Neural cell (in vitro differentiated cells): ENCODE measurements at regions not wholly inside any gene's neighbourhood (a gene's known extent, or its start where the extent isn't known, plus 50 kb on each side); places are given as distances from the start of the nearest gene placed in this dataset.

ENCODE experiments used
- H2AFZ ChIP-seq: fragments of 200-600, 300-800 bp; sonication (generic), shearing (Covaris generic); 2 replicates; pipeline ENCODE4 v1.6.0; 2014; ENCODE audit warnings: low read depth, mild to moderate bottlenecking, antibody characterized with exemption, low read length, moderate library complexity
- H3F3A ChIP-seq: fragments of 200-600 bp; shearing (Covaris generic); 2 replicates; pipeline ENCODE4 v1.6.1; 2016; ENCODE audit warnings: mild to moderate bottlenecking, moderate library complexity, mixed read lengths, antibody characterized with exemption, low read length; ENCODE audit not compliant: insufficient read depth, poor library complexity, severe bottlenecking
- H3K27ac ChIP-seq: fragments of 200-600, 300-800 bp; sonication (generic), shearing (Covaris generic); 2 replicates; pipeline ENCODE4 v1.5.1; 2014; ENCODE audit warnings: mild to moderate bottlenecking, low read length, moderate library complexity
- H3K27me3 ChIP-seq: fragments of 300-800, 200-600 bp; sonication (generic), shearing (Covaris generic); 2 replicates; pipeline ENCODE4 v1.6.0; 2014; ENCODE audit warnings: mild to moderate bottlenecking, low read depth, low read length, moderate library complexity; ENCODE audit not compliant: insufficient read depth
- H3K36me3 ChIP-seq: fragments of 300-800, 200-600 bp; sonication (generic), shearing (Covaris generic); 2 replicates; pipeline ENCODE4 v1.5.1; 2014; ENCODE audit warnings: mild to moderate bottlenecking, antibody characterized with exemption, low read length, moderate library complexity; ENCODE audit not compliant: insufficient read depth
- H3K4me2 ChIP-seq: fragments of 300-800, 200-600 bp; sonication (generic), shearing (Covaris generic); 2 replicates; pipeline ENCODE4 v1.6.0; 2014; ENCODE audit warnings: mild to moderate bottlenecking, low read length
- H3K4me3 ChIP-seq: fragments of 300-800, 200-600 bp; sonication (generic), shearing (Covaris generic); 2 replicates; pipeline ENCODE4 v1.5.1; 2014; ENCODE audit warnings: mild to moderate bottlenecking, low read length, moderate library complexity
- H3K79me2 ChIP-seq: fragments of 200-600 bp; shearing (Covaris generic); replicated peaks from 2 replicates; pipeline ENCODE4 v1.6.0; 2014; ENCODE audit warnings: mild to moderate bottlenecking, low read length, moderate library complexity; ENCODE audit not compliant: insufficient read depth
- H3K9ac ChIP-seq: fragments of 300-800, 200-600 bp; sonication (generic), shearing (Covaris generic); 2 replicates; pipeline ENCODE4 v1.6.1; 2016; ENCODE audit warnings: mild to moderate bottlenecking, low read length, mixed read lengths
- H3K9me2 ChIP-seq: fragments of 200-600 bp; shearing (Covaris generic); 2 replicates; pipeline ENCODE4 v1.6.1; 2016; ENCODE audit warnings: mild to moderate bottlenecking, low read length, mixed read lengths; ENCODE audit not compliant: insufficient read depth
- H3K9me3 ChIP-seq: fragments of 200-600, 300-800 bp; sonication (generic), shearing (Covaris generic); 2 replicates; pipeline ENCODE4 v1.6.1; 2016; ENCODE audit warnings: mild to moderate bottlenecking, mixed run types, low read length, moderate library complexity, mixed read lengths
- H4K20me1 ChIP-seq: fragments of 200-600 bp; shearing (Covaris generic); 2 replicates; pipeline ENCODE4 v1.6.1; 2016; ENCODE audit warnings: mild to moderate bottlenecking, mixed run types; ENCODE audit not compliant: insufficient read depth
- EP300 ChIP-seq: fragments of 450-650 bp; conservative IDR thresholded peaks from 2 replicates; pipeline ENCODE4 v1.6.1; 2014; ENCODE audit warnings: antibody characterized with exemption, mild to moderate bottlenecking, moderate library complexity; ENCODE audit not compliant: poor library complexity, severe bottlenecking
- EZH2 ChIP-seq: fragments of 200-600, 300-800 bp; shearing (Covaris generic), sonication (generic); IDR thresholded peaks from 2 replicates; pipeline ENCODE4 v1.6.1; 2014; ENCODE audit warnings: antibody characterized with exemption, low read length, borderline replicate concordance, mild to moderate bottlenecking; ENCODE audit not compliant: insufficient read depth, poor library complexity, severe bottlenecking
- MXI1 ChIP-seq: fragments of 450-650 bp; conservative IDR thresholded peaks from 2 replicates; pipeline ENCODE4 v1.6.1; 2014; ENCODE audit warnings: antibody characterized with exemption, mild to moderate bottlenecking; ENCODE audit not compliant: poor library complexity, severe bottlenecking
- POLR2AphosphoS5 ChIP-seq: IDR thresholded peaks from 2 replicates; pipeline ENCODE4 v1.6.1; 2012
- RAD21 ChIP-seq: fragments of 450-650 bp; conservative IDR thresholded peaks from 2 replicates; pipeline ENCODE4 v1.6.1; 2014; ENCODE audit warnings: antibody characterized with exemption, mild to moderate bottlenecking, moderate library complexity
- SMC3 ChIP-seq: fragments of 450-650 bp; conservative IDR thresholded peaks from 2 replicates; pipeline ENCODE4 v1.6.1; 2014; ENCODE audit warnings: antibody characterized with exemption, mild to moderate bottlenecking, moderate library complexity; ENCODE audit not compliant: poor library complexity
- TAF1 ChIP-seq: IDR thresholded peaks from 2 replicates; pipeline ENCODE4 v1.6.1; 2012; ENCODE audit warnings: low read depth
- TF ChIP-seq, protein P1 (sequence below): fragments of 450-650 bp; IDR thresholded peaks from 2 replicates; pipeline ENCODE4 v1.5.1; 2014; ENCODE audit warnings: antibody characterized with exemption, mild to moderate bottlenecking, moderate library complexity; ENCODE audit not compliant: poor library complexity, severe bottlenecking
- TF ChIP-seq, protein P2 (sequence below): IDR thresholded peaks from 2 replicates; pipeline ENCODE4 v1.6.1; 2012; ENCODE audit warnings: borderline replicate concordance

- H2AFZ ChIP-seq, result no peak overlapping the region
- H3K27ac ChIP-seq, result no peak overlapping the region
- no peaks in the 10 kb centered on the region for H3K9me2 ChIP-seq
- TF ChIP-seq, protein P1, sequence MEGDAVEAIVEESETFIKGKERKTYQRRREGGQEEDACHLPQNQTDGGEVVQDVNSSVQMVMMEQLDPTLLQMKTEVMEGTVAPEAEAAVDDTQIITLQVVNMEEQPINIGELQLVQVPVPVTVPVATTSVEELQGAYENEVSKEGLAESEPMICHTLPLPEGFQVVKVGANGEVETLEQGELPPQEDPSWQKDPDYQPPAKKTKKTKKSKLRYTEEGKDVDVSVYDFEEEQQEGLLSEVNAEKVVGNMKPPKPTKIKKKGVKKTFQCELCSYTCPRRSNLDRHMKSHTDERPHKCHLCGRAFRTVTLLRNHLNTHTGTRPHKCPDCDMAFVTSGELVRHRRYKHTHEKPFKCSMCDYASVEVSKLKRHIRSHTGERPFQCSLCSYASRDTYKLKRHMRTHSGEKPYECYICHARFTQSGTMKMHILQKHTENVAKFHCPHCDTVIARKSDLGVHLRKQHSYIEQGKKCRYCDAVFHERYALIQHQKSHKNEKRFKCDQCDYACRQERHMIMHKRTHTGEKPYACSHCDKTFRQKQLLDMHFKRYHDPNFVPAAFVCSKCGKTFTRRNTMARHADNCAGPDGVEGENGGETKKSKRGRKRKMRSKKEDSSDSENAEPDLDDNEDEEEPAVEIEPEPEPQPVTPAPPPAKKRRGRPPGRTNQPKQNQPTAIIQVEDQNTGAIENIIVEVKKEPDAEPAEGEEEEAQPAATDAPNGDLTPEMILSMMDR, result no peak
- TF ChIP-seq EZH2 (no peak), TAF1 (no peak), SMC3 (no peak), MXI1 (no peak), EP300 (no peak), POLR2AphosphoS5 (no peak), RAD21 (no peak)
- TF ChIP-seq, protein P2, sequence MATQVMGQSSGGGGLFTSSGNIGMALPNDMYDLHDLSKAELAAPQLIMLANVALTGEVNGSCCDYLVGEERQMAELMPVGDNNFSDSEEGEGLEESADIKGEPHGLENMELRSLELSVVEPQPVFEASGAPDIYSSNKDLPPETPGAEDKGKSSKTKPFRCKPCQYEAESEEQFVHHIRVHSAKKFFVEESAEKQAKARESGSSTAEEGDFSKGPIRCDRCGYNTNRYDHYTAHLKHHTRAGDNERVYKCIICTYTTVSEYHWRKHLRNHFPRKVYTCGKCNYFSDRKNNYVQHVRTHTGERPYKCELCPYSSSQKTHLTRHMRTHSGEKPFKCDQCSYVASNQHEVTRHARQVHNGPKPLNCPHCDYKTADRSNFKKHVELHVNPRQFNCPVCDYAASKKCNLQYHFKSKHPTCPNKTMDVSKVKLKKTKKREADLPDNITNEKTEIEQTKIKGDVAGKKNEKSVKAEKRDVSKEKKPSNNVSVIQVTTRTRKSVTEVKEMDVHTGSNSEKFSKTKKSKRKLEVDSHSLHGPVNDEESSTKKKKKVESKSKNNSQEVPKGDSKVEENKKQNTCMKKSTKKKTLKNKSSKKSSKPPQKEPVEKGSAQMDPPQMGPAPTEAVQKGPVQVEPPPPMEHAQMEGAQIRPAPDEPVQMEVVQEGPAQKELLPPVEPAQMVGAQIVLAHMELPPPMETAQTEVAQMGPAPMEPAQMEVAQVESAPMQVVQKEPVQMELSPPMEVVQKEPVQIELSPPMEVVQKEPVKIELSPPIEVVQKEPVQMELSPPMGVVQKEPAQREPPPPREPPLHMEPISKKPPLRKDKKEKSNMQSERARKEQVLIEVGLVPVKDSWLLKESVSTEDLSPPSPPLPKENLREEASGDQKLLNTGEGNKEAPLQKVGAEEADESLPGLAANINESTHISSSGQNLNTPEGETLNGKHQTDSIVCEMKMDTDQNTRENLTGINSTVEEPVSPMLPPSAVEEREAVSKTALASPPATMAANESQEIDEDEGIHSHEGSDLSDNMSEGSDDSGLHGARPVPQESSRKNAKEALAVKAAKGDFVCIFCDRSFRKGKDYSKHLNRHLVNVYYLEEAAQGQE, result no peak
- H3K4me3 ChIP-seq, result no peak overlapping the region
- no peak overlapping the region for H3K9ac ChIP-seq
- no peaks in the 10 kb centered on the region for H3K9me3 ChIP-seq
- H3K79me2 ChIP-seq, result no peaks in the 10 kb centered on the region
- no peaks in the 10 kb centered on the region for H3K36me3 ChIP-seq
- H4K20me1 ChIP-seq, result no peaks in the 10 kb centered on the region
- H3K27me3 ChIP-seq, result no peaks in the 10 kb centered on the region
- no peaks in the 10 kb centered on the region for H3F3A ChIP-seq
- no peak overlapping the region for H3K4me2 ChIP-seq
These were observed 164.8 kb downstream of the IPMK start for GRCh38 chr10:58102897-58103296.

DNA sequence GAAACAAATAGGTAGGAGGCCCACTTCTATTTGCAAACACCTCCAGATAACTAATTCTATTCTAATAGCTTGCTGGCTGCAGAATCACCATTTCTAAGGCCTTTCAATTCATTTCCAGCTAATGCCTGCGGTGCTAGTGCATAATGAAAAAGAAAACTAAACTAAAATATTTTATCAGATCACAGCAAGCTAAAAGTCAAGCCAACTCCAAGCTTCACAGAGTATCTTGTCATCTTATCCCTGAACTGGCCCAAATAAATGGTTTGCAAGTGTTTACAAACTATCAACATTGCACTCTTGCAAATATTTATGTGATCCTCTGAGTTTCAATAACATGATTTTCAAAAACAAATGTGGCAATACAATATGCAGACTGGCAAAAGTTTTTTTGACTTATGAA lies 166.0 kb downstream of the IPMK start:
- Histone ChIP-seq H3K9me3 (no peaks in the 10 kb centered on the region), H3K27ac (no peak overlapping the region), H2AFZ (no peak overlapping the region), H3K79me2 (no peaks in the 10 kb centered on the region), H3K27me3 (no peaks in the 10 kb centered on the region), H3K4me2 (no peak overlapping the region), H3K4me3 (no peak overlapping the region), H4K20me1 (no peaks in the 10 kb centered on the region), H3F3A (no peaks in the 10 kb centered on the region), H3K9me2 (no peaks in the 10 kb centered on the region), H3K36me3 (no peaks in the 10 kb centered on the region), H3K9ac (no peak overlapping the region)
- TF ChIP-seq EP300 (no peak), RAD21 (no peak), POLR2AphosphoS5 (no peak), TAF1 (no peak), EZH2 (no peak), SMC3 (no peak), MXI1 (no peak)
- TF ChIP-seq, protein P2, result no peak
- TF ChIP-seq, protein P1, result no peak
